ENCODE measurements at regions not wholly inside any gene's neighbourhood (a gene's known extent, or its start where the extent isn't known, plus 50 kb on each side); places are given as distances from the start of the nearest gene placed in this dataset.

DNA sequence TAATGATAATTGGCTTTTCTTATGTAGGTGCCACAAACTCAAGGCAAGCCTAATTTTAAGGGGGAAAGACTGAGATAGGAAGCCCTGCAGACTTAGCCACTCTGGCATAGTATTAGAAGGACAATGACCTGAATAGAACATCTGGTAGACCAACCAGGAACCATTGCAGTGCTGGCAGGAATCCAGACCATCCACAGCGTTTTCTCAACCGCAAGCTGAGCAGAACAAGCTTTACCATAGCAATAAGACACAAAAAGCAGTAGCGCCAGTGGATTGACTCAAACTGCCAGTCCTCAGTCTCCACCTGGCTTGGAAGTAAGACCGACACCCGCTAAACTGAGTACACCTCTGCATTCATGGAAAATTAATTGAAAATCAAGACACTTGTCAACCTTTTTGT lies 141.3 kb upstream of the LPAR1 start:
- TF ChIP-seq, protein P1, sequence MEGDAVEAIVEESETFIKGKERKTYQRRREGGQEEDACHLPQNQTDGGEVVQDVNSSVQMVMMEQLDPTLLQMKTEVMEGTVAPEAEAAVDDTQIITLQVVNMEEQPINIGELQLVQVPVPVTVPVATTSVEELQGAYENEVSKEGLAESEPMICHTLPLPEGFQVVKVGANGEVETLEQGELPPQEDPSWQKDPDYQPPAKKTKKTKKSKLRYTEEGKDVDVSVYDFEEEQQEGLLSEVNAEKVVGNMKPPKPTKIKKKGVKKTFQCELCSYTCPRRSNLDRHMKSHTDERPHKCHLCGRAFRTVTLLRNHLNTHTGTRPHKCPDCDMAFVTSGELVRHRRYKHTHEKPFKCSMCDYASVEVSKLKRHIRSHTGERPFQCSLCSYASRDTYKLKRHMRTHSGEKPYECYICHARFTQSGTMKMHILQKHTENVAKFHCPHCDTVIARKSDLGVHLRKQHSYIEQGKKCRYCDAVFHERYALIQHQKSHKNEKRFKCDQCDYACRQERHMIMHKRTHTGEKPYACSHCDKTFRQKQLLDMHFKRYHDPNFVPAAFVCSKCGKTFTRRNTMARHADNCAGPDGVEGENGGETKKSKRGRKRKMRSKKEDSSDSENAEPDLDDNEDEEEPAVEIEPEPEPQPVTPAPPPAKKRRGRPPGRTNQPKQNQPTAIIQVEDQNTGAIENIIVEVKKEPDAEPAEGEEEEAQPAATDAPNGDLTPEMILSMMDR (IDR thresholded peaks at IDR 0.05): no peak
- TF ChIP-seq POLR2A (IDR thresholded peaks at IDR 0.05): no peak

Measured in uterus (tissue), 2 donors.